ENCODE measurements at regions not wholly inside any gene's neighbourhood (a gene's known extent, or its start where the extent isn't known, plus 50 kb on each side); places are given as distances from the start of the nearest gene placed in this dataset.

- TF ChIP-seq CTCF (optimal IDR thresholded peaks at IDR 0.05 in 1 of 3, IDR thresholded peaks at IDR 0.05 in 1 of 3, conservative IDR thresholded peaks at IDR 0.05 in 1 of 3; ENCODE audit: extremely low read depth in 1 of 3, insufficient read depth in 2 of 3, low read length in 3 of 3) (no peak), EZH2 (IDR thresholded peaks at IDR 0.05; ENCODE audit: low read length) (no peak)
These were observed 106.8 kb downstream of the GLRX3 start for GRCh38 chr10:130243015-130243414.
